H1 (cell line): ENCODE measurements at regions not wholly inside any gene's neighbourhood (a gene's known extent, or its start where the extent isn't known, plus 50 kb on each side); places are given as distances from the start of the nearest gene placed in this dataset.

ENCODE experiments used
- CTCF ChIA-PET: fragments of 300-600 bp; sonication (Branson Sonifier 250); formaldehyde crosslinking; loops from one replicate; lab custom pipeline; 2021; ENCODE audit not compliant: partially characterized antibody; lab: Charles Lee
- POLR2A ChIA-PET: fragments of 300-600 bp; sonication (Branson Sonifier 250); formaldehyde crosslinking; loops from one replicate; lab custom pipeline; 2021; ENCODE audit warnings: inconsistent platforms; ENCODE audit not compliant: partially characterized antibody; lab: Charles Lee
- DNase-seq, 2 experiments: peaks; one replicate each; pipeline versions ENCODE4 v3.0.0 to v3.0.0-alpha.2; 2010 to 2022; ENCODE audit warnings: low spot score in 2 of 2, low read depth in 1 of 2, mixed read lengths in 1 of 2
- FAIRE-seq: peaks from 2 replicates; lab custom pipeline; 2011; peaks lifted over from hg19 to GRCh38; lab: Jason Lieb, UNC
- H2AFZ ChIP-seq: 2 replicates; pipeline ENCODE4 v1.8.1; 2012; ENCODE audit warnings: low read length, inconsistent platforms
- H2AK5ac ChIP-seq: 2 replicates; pipeline ENCODE4 v1.6.1; 2013; ENCODE audit warnings: low read depth, low read length
- H2BK120ac ChIP-seq: replicated peaks from 2 replicates; pipeline ENCODE3; 2013; ENCODE audit warnings: low read depth, low read length, inconsistent platforms
- H2BK12ac ChIP-seq: 2 replicates; pipeline ENCODE4 v1.6.1; 2013; ENCODE audit warnings: low read depth, low read length
- H2BK15ac ChIP-seq: 2 replicates; pipeline ENCODE4 v1.6.1; 2013; ENCODE audit warnings: low read length
- H2BK20ac ChIP-seq: 2 replicates; pipeline ENCODE4 v1.6.1; 2013; ENCODE audit warnings: low read length
- H2BK5ac ChIP-seq: 2 replicates; pipeline ENCODE4 v1.6.1; 2013; ENCODE audit warnings: low read depth, low read length
- H3K14ac ChIP-seq: 2 replicates; pipeline ENCODE4 v1.6.1; 2013; ENCODE audit warnings: inconsistent platforms; ENCODE audit not compliant: insufficient read length
- H3K18ac ChIP-seq: 2 replicates; pipeline ENCODE4 v1.6.1; 2013; ENCODE audit warnings: low read length; ENCODE audit errors: extremely low read depth
- H3K23ac ChIP-seq: 2 replicates; pipeline ENCODE4 v1.6.1; 2013; ENCODE audit warnings: inconsistent platforms; ENCODE audit not compliant: insufficient read length
- H3K23me2 ChIP-seq: 2 replicates; pipeline ENCODE4 v1.6.1; 2013; ENCODE audit warnings: low read depth, low read length
- H3K27ac ChIP-seq: 2 replicates; pipeline ENCODE4 v1.6.1; 2011; ENCODE audit warnings: low read depth, low read length, inconsistent platforms
- H3K27me3 ChIP-seq, 4 experiments: replicated peaks in 1 of 4; 1 replicate in 1 of 4; 2 replicates in 3 of 4; pipeline versions ENCODE4 v1.6.1 to v1.8.1; 2011 to 2013; ENCODE audit warnings: low read length in 3 of 4, mild to moderate bottlenecking in 3 of 4, inconsistent platforms in 2 of 4, mixed read lengths in 2 of 4, moderate library complexity in 1 of 4; ENCODE audit not compliant: control insufficient read depth in 3 of 4, insufficient read depth in 3 of 4; ENCODE audit errors: extremely low read depth in 1 of 4
- H3K36me3 ChIP-seq, 4 experiments: 2 replicates each; pipeline versions ENCODE4 v1.6.1 to v1.8.1; 2011 to 2013; ENCODE audit warnings: mild to moderate bottlenecking in 4 of 4, low read length in 3 of 4, moderate library complexity in 2 of 4, control low read depth in 1 of 4, inconsistent platforms in 1 of 4; ENCODE audit not compliant: insufficient read depth in 4 of 4, control insufficient read depth in 2 of 4
- H3K4ac ChIP-seq: replicated peaks from 2 replicates; pipeline ENCODE3; 2013; ENCODE audit warnings: low read length, low read depth, mixed read lengths, inconsistent platforms; ENCODE audit not compliant: insufficient read length
- H3K4me1 ChIP-seq, 4 experiments: replicated peaks in 1 of 4; 1 replicate in 1 of 4; 2 replicates in 3 of 4; pipeline versions ENCODE4 v1.6.1 to v1.8.1; 2011 to 2013; ENCODE audit warnings: low read length in 3 of 4, inconsistent platforms in 2 of 4, mixed read lengths in 1 of 4; ENCODE audit not compliant: insufficient read depth in 4 of 4, control insufficient read depth in 3 of 4
- H3K4me2 ChIP-seq, 2 experiments: 2 replicates each; pipeline versions ENCODE4 v1.6.1 to v1.8.1; 2011 to 2013; ENCODE audit warnings: low read depth in 2 of 2, low read length in 2 of 2, control low read depth in 1 of 2, inconsistent platforms in 1 of 2, mild to moderate bottlenecking in 1 of 2; ENCODE audit not compliant: insufficient read depth in 1 of 2
- H3K4me3 ChIP-seq, 4 experiments: fragments of 200-600, 300-600 bp in 1 of 4; sonication (generic), shearing (Covaris generic), sonication (Bioruptor Twin) in 1 of 4; 2 replicates each; pipeline versions ENCODE4 v1.5.1 to v1.8.1; 2011 to 2016; ENCODE audit warnings: low read length in 4 of 4, low read depth in 3 of 4, control low read depth in 2 of 4, inconsistent platforms in 2 of 4, mild to moderate bottlenecking in 2 of 4, mixed read lengths in 1 of 4, moderate library complexity in 1 of 4; ENCODE audit not compliant: insufficient read depth in 2 of 4; ENCODE audit errors: extremely low read depth in 1 of 4
- H3K56ac ChIP-seq: replicated peaks from 2 replicates; pipeline ENCODE3; 2013; ENCODE audit warnings: low read depth, mild to moderate bottlenecking, mixed read lengths, low read length, inconsistent platforms; ENCODE audit not compliant: insufficient read length
- H3K79me1 ChIP-seq: 2 replicates; pipeline ENCODE4 v1.6.1; 2013; ENCODE audit warnings: low read depth, low read length, control low read depth
- H3K79me2 ChIP-seq, 2 experiments: 2 replicates each; pipeline versions ENCODE4 v1.6.1 to v1.8.1; 2012 to 2013; ENCODE audit warnings: low read length in 2 of 2, mild to moderate bottlenecking in 2 of 2, inconsistent platforms in 1 of 2; ENCODE audit not compliant: insufficient read depth in 2 of 2, control insufficient read depth in 1 of 2
- H3K9ac ChIP-seq, 4 experiments: replicated peaks in 1 of 4; 1 replicate in 1 of 4; 2 replicates in 3 of 4; pipeline versions ENCODE4 v1.6.1 to v1.8.1; 2011 to 2013; ENCODE audit warnings: low read depth in 3 of 4, low read length in 3 of 4, control low read depth in 2 of 4, mild to moderate bottlenecking in 2 of 4, moderate library complexity in 2 of 4, inconsistent platforms in 1 of 4; ENCODE audit errors: extremely low read depth in 1 of 4
- H3K9me3 ChIP-seq, 2 experiments: 2 replicates each; pipeline versions ENCODE4 v1.6.1 to v1.8.1; 2012 to 2013; ENCODE audit warnings: mild to moderate bottlenecking in 2 of 2, moderate library complexity in 2 of 2, control low read depth in 1 of 2, inconsistent platforms in 1 of 2, low read depth in 1 of 2, low read length in 1 of 2, mixed read lengths in 1 of 2; ENCODE audit not compliant: insufficient read depth in 2 of 2
- H4K20me1 ChIP-seq, 2 experiments: replicated peaks in 1 of 2; 2 replicates each; pipeline versions ENCODE3 to v1.8.1; 2011 to 2013; ENCODE audit warnings: inconsistent platforms in 2 of 2, low read length in 2 of 2, mild to moderate bottlenecking in 1 of 2; ENCODE audit not compliant: insufficient read depth in 2 of 2, control insufficient read depth in 1 of 2
- H4K5ac ChIP-seq: 2 replicates; pipeline ENCODE4 v1.6.1; 2013; ENCODE audit warnings: low read length, low read depth, mixed read lengths, inconsistent platforms; ENCODE audit not compliant: insufficient read length
- H4K8ac ChIP-seq: 2 replicates; pipeline ENCODE4 v1.8.0; 2013; ENCODE audit warnings: mild to moderate bottlenecking, moderate library complexity, low read length, inconsistent platforms; ENCODE audit not compliant: insufficient read depth; ENCODE audit errors: extremely low read depth
- H4K91ac ChIP-seq: replicated peaks from 2 replicates; pipeline ENCODE3; 2013; ENCODE audit warnings: low read length, mixed read lengths, inconsistent platforms; ENCODE audit not compliant: insufficient read length
- EP300 ChIP-seq, 2 experiments: IDR thresholded peaks; 1 replicate in 1 of 2; 2 replicates in 1 of 2; pipeline ENCODE4 v1.6.1; 2011 to 2012; ENCODE audit warnings: low read depth in 2 of 2, low read length in 2 of 2, mild to moderate bottlenecking in 2 of 2, borderline replicate concordance in 1 of 2, inconsistent platforms in 1 of 2, moderate library complexity in 1 of 2
- RNF2 ChIP-seq: fragments of 200-900, 300-1000 bp; sonication (generic); IDR thresholded peaks from 2 replicates; pipeline ENCODE4 v1.7.1; 2016; ENCODE audit warnings: borderline replicate concordance, low read depth, mild to moderate bottlenecking, antibody characterized with exemption, low read length; ENCODE audit not compliant: poor library complexity, severe bottlenecking; ENCODE audit errors: missing control alignments
- RXRA ChIP-seq: IDR thresholded peaks from 2 replicates; pipeline ENCODE4 v1.6.1; 2011; ENCODE audit warnings: low read depth, mild to moderate bottlenecking, low read length, moderate library complexity; ENCODE audit not compliant: insufficient read depth
- WGBS, 2 experiments: shearing (Covaris generic) in 1 of 2; methylation state at CpG; one replicate each; pipeline versions ENCODE4 v1.1.6 to v1.1.7; 2013 to 2015; ENCODE audit warnings: low lambda C conversion rate in 2 of 2, mixed read lengths in 2 of 2, inconsistent platforms in 1 of 2, low coverage in 1 of 2, missing lambda C conversion rate in 1 of 2; ENCODE audit not compliant: insufficient replicate concordance in 2 of 2, insufficient coverage in 1 of 2, insufficient read length in 1 of 2; ENCODE audit errors: extremely low coverage in 1 of 2, missing lambda C conversion rate in 1 of 2; 5-methylcytosine and 5-hydroxymethylcytosine counted together
- TF ChIP-seq, protein P1 (sequence below): IDR thresholded peaks from 2 replicates; pipeline ENCODE4 v1.6.1; 2012; ENCODE audit warnings: inconsistent platforms

DNA sequence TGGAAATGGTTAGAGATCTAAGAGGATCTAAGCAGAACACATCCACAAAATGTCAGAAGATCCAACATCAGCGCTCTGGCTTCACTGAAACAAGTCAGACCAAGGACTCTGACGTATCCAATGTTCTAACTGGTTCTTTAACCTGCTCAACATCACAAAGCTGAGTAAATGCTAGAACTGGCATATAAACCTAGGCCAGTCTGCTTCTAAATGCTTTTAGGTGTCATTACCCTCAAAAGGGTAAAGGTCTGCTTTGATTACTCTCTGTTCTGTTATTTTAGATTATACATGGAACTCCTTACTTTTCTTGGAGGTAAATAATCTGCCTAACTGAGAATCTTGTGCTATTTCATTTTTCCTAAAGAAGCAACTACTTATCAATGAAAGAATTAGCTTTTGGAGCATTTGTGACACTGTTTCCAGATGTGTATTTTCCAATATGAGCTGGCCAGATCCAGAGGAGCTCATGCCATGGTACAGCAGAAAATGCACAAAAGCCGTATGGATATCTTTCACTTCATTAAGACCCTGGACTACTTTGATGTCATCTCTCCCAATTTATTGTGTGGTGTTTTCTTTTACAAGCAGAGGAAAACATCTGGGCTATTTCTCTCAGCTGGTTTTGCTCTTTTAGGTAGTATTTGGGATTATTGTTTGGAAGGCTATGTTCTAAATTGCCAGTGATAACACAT is 123.5 kb downstream of the RASGEF1B start:
- no peak overlapping the region for H2AK5ac ChIP-seq
- H3K4ac ChIP-seq: no peak overlapping the region
- no peaks in the 10 kb centered on the region for H3K79me2 ChIP-seq
- H2BK20ac ChIP-seq: no peak overlapping the region
- no peak for DNase-seq
- H2BK12ac ChIP-seq: no peak overlapping the region
- no peak overlapping the region for H3K18ac ChIP-seq
- H2BK15ac ChIP-seq: no peak overlapping the region
- H4K91ac ChIP-seq: no peak overlapping the region
- H3K9ac ChIP-seq: no peak overlapping the region
- WGBS, 2 experiments: 85% methylated on average over 3 of the region's 3 CpGs; no CpG with 5 or more reads in 1 of the 2 experiments
- ChIA-PET POLR2A (no interaction called here), CTCF (interaction anchor here (0.6 to 2.3 kb wide), 9 partner anchors 12 to 986 kb away, joined by 3 to 8 read pairs (median 3); no protein-coding TSS in a partner anchor)
- no peak overlapping the region for H3K4me3 ChIP-seq
- H3K79me1 ChIP-seq: no peaks in the 10 kb centered on the region
- H3K56ac ChIP-seq: no peak overlapping the region
- H3K23me2 ChIP-seq: no peaks in the 10 kb centered on the region
- no peak overlapping the region for H3K27ac ChIP-seq
- no peak for FAIRE-seq
- H3K14ac ChIP-seq: no peak overlapping the region
- H2AFZ ChIP-seq: no peak overlapping the region
- no peak overlapping the region for H3K4me2 ChIP-seq
- H3K27me3 ChIP-seq: no peaks in the 10 kb centered on the region; a peak in 1 of 7 replicates
- H3K23ac ChIP-seq: no peak overlapping the region
- no peak overlapping the region for H2BK120ac ChIP-seq
- no peaks in the 10 kb centered on the region for H3K36me3 ChIP-seq
- H2BK5ac ChIP-seq: no peak overlapping the region
- no peaks in the 10 kb centered on the region for H3K4me1 ChIP-seq
- TF ChIP-seq EP300 (IDR thresholded peaks at IDR 0.05; ENCODE audit: borderline replicate concordance in 1 of 2, low read depth in 2 of 2, low read length in 2 of 2) (no peak), RNF2 (no peak), RXRA (no peak)
- TF ChIP-seq, protein P1, sequence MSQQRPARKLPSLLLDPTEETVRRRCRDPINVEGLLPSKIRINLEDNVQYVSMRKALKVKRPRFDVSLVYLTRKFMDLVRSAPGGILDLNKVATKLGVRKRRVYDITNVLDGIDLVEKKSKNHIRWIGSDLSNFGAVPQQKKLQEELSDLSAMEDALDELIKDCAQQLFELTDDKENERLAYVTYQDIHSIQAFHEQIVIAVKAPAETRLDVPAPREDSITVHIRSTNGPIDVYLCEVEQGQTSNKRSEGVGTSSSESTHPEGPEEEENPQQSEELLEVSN: no peak
- H4K20me1 ChIP-seq: no peaks in the 10 kb centered on the region
- H3K9me3 ChIP-seq: no peaks in the 10 kb centered on the region
- no peak overlapping the region for H4K8ac ChIP-seq
- no peak overlapping the region for H4K5ac ChIP-seq
